Aorta (tissue), 5 donors: ENCODE measurements at regions not wholly inside any gene's neighbourhood (a gene's known extent, or its start where the extent isn't known, plus 50 kb on each side); places are given as distances from the start of the nearest gene placed in this dataset.

ENCODE experiments used
- ATAC-seq: fragments of 200-7000 bp; cut with Tn5 transposase; one replicate; pipeline ENCODE4 v1.9.1; 2022; ENCODE audit warnings: moderate library complexity; ENCODE audit not compliant: low FRiP score
- DNase-seq, 2 donors: peaks; one replicate each; pipeline ENCODE4 v3.0.0-alpha.2; 2020
- H3K27ac ChIP-seq, 2 donors: one replicate each; pipeline ENCODE4 v1.5.1; 2013; ENCODE audit warnings: low read length in 2 of 2, mild to moderate bottlenecking in 2 of 2, moderate library complexity in 2 of 2, control low read depth in 1 of 2, inconsistent platforms in 1 of 2, low read depth in 1 of 2
- H3K27me3 ChIP-seq, 2 donors: one replicate each; pipeline ENCODE4 v1.6.1; 2013; ENCODE audit warnings: control low read depth in 1 of 2, low read length in 1 of 2, mild to moderate bottlenecking in 1 of 2, moderate library complexity in 1 of 2; ENCODE audit not compliant: insufficient read depth in 2 of 2, control insufficient read depth in 1 of 2
- H3K36me3 ChIP-seq, 2 donors: one replicate each; pipeline ENCODE4 v1.6.1; 2013; ENCODE audit warnings: control low read depth in 1 of 2, low read length in 1 of 2, mild to moderate bottlenecking in 1 of 2; ENCODE audit not compliant: insufficient read depth in 2 of 2, control insufficient read depth in 1 of 2
- H3K4me1 ChIP-seq, 2 donors: one replicate each; pipeline ENCODE4 v1.6.1; 2013; ENCODE audit warnings: low read length in 2 of 2, control low read depth in 1 of 2, mild to moderate bottlenecking in 1 of 2, moderate library complexity in 1 of 2; ENCODE audit not compliant: insufficient read depth in 2 of 2, control insufficient read depth in 1 of 2
- H3K4me3 ChIP-seq, 2 donors: one replicate each; pipeline ENCODE4 v1.5.1; 2013; ENCODE audit warnings: low read length in 2 of 2, control low read depth in 1 of 2, mild to moderate bottlenecking in 1 of 2
- H3K9me3 ChIP-seq: one replicate; pipeline ENCODE4 v1.6.1; 2013; ENCODE audit warnings: mild to moderate bottlenecking, low read length; ENCODE audit not compliant: control insufficient read depth
- WGBS, 2 donors: extraction: QIAGEN DNeasy Blood & Tissue Kit; methylation state at CpG; one replicate each; pipeline ENCODE4 v1.1.7; 2013; 5-methylcytosine and 5-hydroxymethylcytosine counted together
- intact Hi-C, 2 donors: fragments of 100-400 bp; cut with DNase I; formaldehyde crosslinking; loops; one replicate each; pipeline versions ENCODE4 v1.14.2 to v1.15.0; 2022
- donor health status: healthy with polysubstance abuse.
- donor health status: Bipolar disorder and iron deficiency.
- donor health status: DM: no; HTN: no; CAD: no.
- donor health status: DM: no; HTN: no; CAD: no.
- donor health status: DM: yes; HTN: yes; CAD: no.

- no peaks in the 10 kb centered on the region for H3K36me3 ChIP-seq
- intact Hi-C loops: loop anchor here in 1 of 2 donors (2.0 kb wide), 1 partner anchor 357 kb away; no protein-coding TSS in a partner anchor
- 84 to 85% methylated on average over 2 of the region's 2 CpGs for WGBS, 2 donors
These were observed 189.7 kb upstream of the ADGRL4 start for GRCh38 chr1:79196211-79196610.

GRCh38 chr1:79193211-79194079 is 186.9 kb upstream of the ADGRL4 start:
- no peak for ATAC-seq
- WGBS, 2 donors: 39% methylated on average over 7 of the region's 7 CpGs

More at GRCh38 chr1:79196211-79196610, 189.7 kb upstream of the ADGRL4 start:
- H3K4me3 ChIP-seq: no peak overlapping the region
- H3K27me3 ChIP-seq: no peaks in the 10 kb centered on the region
- H3K4me1 ChIP-seq: no peaks in the 10 kb centered on the region
- ATAC-seq: no peak
- no peak overlapping the region for H3K27ac ChIP-seq
- DNase-seq: no peak
- no peaks in the 10 kb centered on the region for H3K9me3 ChIP-seq

GRCh38 chr1:79190074-79190473 is 183.5 kb upstream of the ADGRL4 start:
- Histone ChIP-seq H3K27ac (no peak overlapping the region), H3K4me3 (no peak overlapping the region), H3K9me3 (no peaks in the 10 kb centered on the region), H3K36me3 (no peaks in the 10 kb centered on the region), H3K4me1 (no peaks in the 10 kb centered on the region), H3K27me3 (no peaks in the 10 kb centered on the region)
- intact Hi-C loops: no loop called here
- DNase-seq (no peak), ATAC-seq (no peak)
- WGBS, 2 donors: 14 to 15% methylated on average over 1 of the region's 1 CpG

More at GRCh38 chr1:79193211-79194079, 186.9 kb upstream of the ADGRL4 start:
- H3K36me3 ChIP-seq: no peaks in the 10 kb centered on the region
- H3K9me3 ChIP-seq: no peaks in the 10 kb centered on the region
- no peaks in the 10 kb centered on the region for H3K27me3 ChIP-seq
- no peaks in the 10 kb centered on the region for H3K4me1 ChIP-seq
- DNase-seq: no peak
- H3K27ac ChIP-seq: no peak overlapping the region
- H3K4me3 ChIP-seq: no peak overlapping the region
- intact Hi-C loops: no loop called here

- intact Hi-C loops: no loop called here
- no peak overlapping the region for H3K27ac ChIP-seq
- no peak for ATAC-seq
These were observed 181.8 kb upstream of the ADGRL4 start for GRCh38 chr1:79188337-79188736.

GRCh38 chr1:79186260-79186659 is 179.7 kb upstream of the ADGRL4 start:
- Histone ChIP-seq H3K4me1 (no peaks in the 10 kb centered on the region), H3K27ac (no peak overlapping the region), H3K9me3 (no peaks in the 10 kb centered on the region), H3K36me3 (no peaks in the 10 kb centered on the region), H3K27me3 (no peaks in the 10 kb centered on the region), H3K4me3 (no peak overlapping the region)
- DNase-seq (no peak), ATAC-seq (no peak)
- intact Hi-C loops: no loop called here

More at GRCh38 chr1:79188337-79188736, 181.8 kb upstream of the ADGRL4 start:
- DNase-seq: no peak
- H3K36me3 ChIP-seq: no peaks in the 10 kb centered on the region
- 13 to 18% methylated on average over 2 of the region's 2 CpGs for WGBS, 2 donors
- no peaks in the 10 kb centered on the region for H3K27me3 ChIP-seq
- no peak overlapping the region for H3K4me3 ChIP-seq
- H3K4me1 ChIP-seq: no peaks in the 10 kb centered on the region
- H3K9me3 ChIP-seq: no peaks in the 10 kb centered on the region

GRCh38 chr1:79177844-79178243 is 171.3 kb upstream of the ADGRL4 start:
- Histone ChIP-seq H3K36me3 (no peaks in the 10 kb centered on the region), H3K9me3 (no peaks in the 10 kb centered on the region), H3K27ac (no peak overlapping the region), H3K27me3 (no peaks in the 10 kb centered on the region), H3K4me1 (no peaks in the 10 kb centered on the region), H3K4me3 (no peak overlapping the region)
- DNase-seq (no peak), ATAC-seq (no peak)
- intact Hi-C loops: no loop called here
- WGBS, 2 donors: 88 to 89% methylated on average over 1 of the region's 1 CpG

GRCh38 chr1:79161077-79161476 is 154.5 kb upstream of the ADGRL4 start:
- DNase-seq: no peak
- no peaks in the 10 kb centered on the region for H3K9me3 ChIP-seq
- no peak overlapping the region for H3K4me3 ChIP-seq
- ATAC-seq: no peak
- H3K36me3 ChIP-seq: no peaks in the 10 kb centered on the region
- intact Hi-C loops: no loop called here
- no peaks in the 10 kb centered on the region for H3K27me3 ChIP-seq
- no peaks in the 10 kb centered on the region for H3K4me1 ChIP-seq
- no peak overlapping the region for H3K27ac ChIP-seq

GRCh38 chr1:79155991-79156390 is 149.5 kb upstream of the ADGRL4 start:
- H3K4me1 ChIP-seq: no peaks in the 10 kb centered on the region
- DNase-seq: no peak
- intact Hi-C loops: no loop called here
- 83 to 87% methylated on average over 1 of the region's 1 CpG for WGBS, 2 donors
- H3K27me3 ChIP-seq: no peaks in the 10 kb centered on the region
- H3K9me3 ChIP-seq: no peaks in the 10 kb centered on the region
- no peaks in the 10 kb centered on the region for H3K36me3 ChIP-seq
- H3K4me3 ChIP-seq: no peak overlapping the region
- no peak for ATAC-seq
- no peak overlapping the region for H3K27ac ChIP-seq
